ENCODE measurements at regions not wholly inside any gene's neighbourhood (a gene's known extent, or its start where the extent isn't known, plus 50 kb on each side); places are given as distances from the start of the nearest gene placed in this dataset.

GRCh38 chr1:80924290-80924689, 876.4 kb upstream of the ADGRL2 start:
- Histone ChIP-seq H3K36me3 (ENCODE audit: insufficient read depth, low read length) (no peaks in the 10 kb centered on the region), H3K4me2 (ENCODE audit: low read length) (no peak overlapping the region), H2AFZ (ENCODE audit: low read length) (no peak overlapping the region), H3K27ac (ENCODE audit: low read depth, low read length, poor library complexity, severe bottlenecking) (no peak overlapping the region), H3K4me1 (ENCODE audit: insufficient read depth, low read length, poor library complexity, severe bottlenecking) (no peaks in the 10 kb centered on the region), H3K4me3 (ENCODE audit: low read depth, low read length, poor library complexity, severe bottlenecking) (no peak overlapping the region), H3K9me2 (ENCODE audit: insufficient read depth, low read length) (no peaks in the 10 kb centered on the region), H4K20me1 (ENCODE audit: insufficient read depth, low read length) (no peaks in the 10 kb centered on the region), H3K9me3 (ENCODE audit: low read length) (no peaks in the 10 kb centered on the region), H3K79me2 (ENCODE audit: insufficient read depth, low read depth, low read length) (no peaks in the 10 kb centered on the region)
- DNase-seq (ENCODE audit: low spot score): no peak
- no TSS peak for BruUV-seq (replicated peaks)
- ChIA-PET CTCF (ENCODE audit: unreplicated experiment) (no interaction called here), POLR2A (interaction anchor here (0.6 kb wide), 1 partner anchor 46 kb away, joined by 3 read pairs; no protein-coding TSS in a partner anchor)
- intact Hi-C loops (cut with micrococcal nuclease; ENCODE audit: unreplicated experiment): no loop called here
- TF ChIP-seq CTCF (conservative IDR thresholded peaks at IDR 0.05; ENCODE audit: low read length) (no peak), EZH2phosphoT487 (IDR thresholded peaks at IDR 0.05; ENCODE audit: borderline replicate concordance, low read depth, low read length) (no peak)

DNA sequence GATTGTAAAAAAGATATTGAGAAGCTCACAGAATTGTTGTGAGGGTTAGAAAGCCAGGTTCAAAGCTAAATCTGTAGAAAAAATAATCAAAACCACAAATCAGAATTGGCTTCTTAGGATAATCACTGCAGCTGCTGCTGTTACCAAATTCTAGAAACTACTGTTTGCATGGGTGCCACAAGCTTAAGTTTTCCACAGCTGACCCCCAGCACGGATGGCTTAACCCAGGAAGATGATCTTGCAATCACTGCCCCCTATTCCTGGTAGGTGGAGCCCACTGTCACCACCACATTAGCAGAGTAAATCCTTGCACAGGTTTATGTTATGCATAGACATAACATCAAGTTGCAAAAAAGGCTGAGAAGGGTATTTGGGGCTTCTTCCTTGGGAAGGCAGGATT, 877.8 kb upstream of the ADGRL2 start:
- H3K4me3 ChIP-seq (ENCODE audit: low read depth, low read length, poor library complexity, severe bottlenecking): no peak overlapping the region
- H4K20me1 ChIP-seq (ENCODE audit: insufficient read depth, low read length): no peaks in the 10 kb centered on the region
- no peak for DNase-seq (ENCODE audit: low spot score)
- no peaks in the 10 kb centered on the region for H3K36me3 ChIP-seq (ENCODE audit: insufficient read depth, low read length)
- CTCF ChIA-PET (ENCODE audit: unreplicated experiment): no interaction called here
- H3K4me2 ChIP-seq (ENCODE audit: low read length): no peak overlapping the region
- no peak overlapping the region for H3K27ac ChIP-seq (ENCODE audit: low read depth, low read length, poor library complexity, severe bottlenecking)
- H3K4me1 ChIP-seq (ENCODE audit: insufficient read depth, low read length, poor library complexity, severe bottlenecking): no peaks in the 10 kb centered on the region
- no TSS peak for BruUV-seq (replicated peaks)
- H3K9me3 ChIP-seq (ENCODE audit: low read length): no peaks in the 10 kb centered on the region
- H3K9me2 ChIP-seq (ENCODE audit: insufficient read depth, low read length): no peaks in the 10 kb centered on the region
- POLR2A ChIA-PET: no interaction called here
- TF ChIP-seq EZH2phosphoT487 (IDR thresholded peaks at IDR 0.05; ENCODE audit: borderline replicate concordance, low read depth, low read length) (no peak), CTCF (conservative IDR thresholded peaks at IDR 0.05; ENCODE audit: low read length) (no peak)
- H3K79me2 ChIP-seq (ENCODE audit: insufficient read depth, low read depth, low read length): no peaks in the 10 kb centered on the region
- no peak overlapping the region for H2AFZ ChIP-seq (ENCODE audit: low read length)
- intact Hi-C loops (cut with micrococcal nuclease; ENCODE audit: unreplicated experiment): no loop called here

GRCh38 chr1:80919426-80919825, 881.3 kb upstream of the ADGRL2 start:
- no peaks in the 10 kb centered on the region for H3K79me2 ChIP-seq (ENCODE audit: insufficient read depth, low read depth, low read length)
- no TSS peak for BruUV-seq (replicated peaks)
- no peak for TF ChIP-seq EZH2phosphoT487 (IDR thresholded peaks at IDR 0.05; ENCODE audit: borderline replicate concordance, low read depth, low read length)
- no peak for TF ChIP-seq CTCF (conservative IDR thresholded peaks at IDR 0.05; ENCODE audit: low read length)
- no peak for DNase-seq (ENCODE audit: low spot score)
- ChIA-PET CTCF (ENCODE audit: unreplicated experiment) (no interaction called here), POLR2A (no interaction called here)
- H3K27ac ChIP-seq (ENCODE audit: low read depth, low read length, poor library complexity, severe bottlenecking): no peak overlapping the region
- H2AFZ ChIP-seq (ENCODE audit: low read length): no peak overlapping the region
- no peaks in the 10 kb centered on the region for H3K9me2 ChIP-seq (ENCODE audit: insufficient read depth, low read length)
- H3K4me3 ChIP-seq (ENCODE audit: low read depth, low read length, poor library complexity, severe bottlenecking): no peak overlapping the region
- H3K4me1 ChIP-seq (ENCODE audit: insufficient read depth, low read length, poor library complexity, severe bottlenecking): no peaks in the 10 kb centered on the region
- H3K4me2 ChIP-seq (ENCODE audit: low read length): no peak overlapping the region
- no peaks in the 10 kb centered on the region for H4K20me1 ChIP-seq (ENCODE audit: insufficient read depth, low read length)
- no peaks in the 10 kb centered on the region for H3K9me3 ChIP-seq (ENCODE audit: low read length)
- no peaks in the 10 kb centered on the region for H3K36me3 ChIP-seq (ENCODE audit: insufficient read depth, low read length)
- intact Hi-C loops (cut with micrococcal nuclease; ENCODE audit: unreplicated experiment): no loop called here
